Smooth muscle cell of the brain vasculature (primary cell): ENCODE measurements at regions not wholly inside any gene's neighbourhood (a gene's known extent, or its start where the extent isn't known, plus 50 kb on each side); places are given as distances from the start of the nearest gene placed in this dataset.
"Not testable (repeated sequence)": the region's sequence is repeated elsewhere in the genome, so short reads cannot be mapped to it uniquely, and the experiment has no call there.

ENCODE experiments used
- DNase-seq: peaks from one replicate; pipeline ENCODE4 v3.0.0-alpha.2; 2012; ENCODE audit warnings: low read depth, low spot score

GRCh38 chr12:73187765-73188164, 915.6 kb downstream of the TRHDE start:
- DNase-seq = no peak

GRCh38 chr12:73210548-73211204, 938.5 kb downstream of the TRHDE start:
- no peak for DNase-seq

DNA sequence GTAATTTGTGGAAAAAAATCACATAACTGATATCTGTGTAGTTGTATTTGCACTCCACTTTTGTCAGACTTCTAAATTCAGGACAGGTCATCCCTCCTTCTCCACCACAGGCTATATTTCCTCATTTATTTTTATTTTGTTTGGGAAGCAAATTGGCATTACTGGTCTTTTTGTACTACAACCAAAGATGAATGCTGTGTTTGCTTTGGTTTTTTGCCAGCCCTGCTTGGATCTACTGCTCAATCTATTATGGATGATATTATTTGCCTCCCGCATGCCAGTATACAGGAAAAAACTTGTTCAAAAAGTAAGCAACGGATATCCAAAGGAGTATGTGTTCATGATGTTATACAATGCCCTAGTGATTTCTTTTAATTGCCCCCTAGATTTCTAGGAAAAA, 948.8 kb downstream of the TRHDE start:
- DNase-seq = no peak

- DNase-seq = no peak
Observed at GRCh38 chr12:73221398-73221797, 949.2 kb downstream of the TRHDE start.

- DNase-seq = no peak
Observed at GRCh38 chr12:73221836-73222235, 949.7 kb downstream of the TRHDE start.

DNA sequence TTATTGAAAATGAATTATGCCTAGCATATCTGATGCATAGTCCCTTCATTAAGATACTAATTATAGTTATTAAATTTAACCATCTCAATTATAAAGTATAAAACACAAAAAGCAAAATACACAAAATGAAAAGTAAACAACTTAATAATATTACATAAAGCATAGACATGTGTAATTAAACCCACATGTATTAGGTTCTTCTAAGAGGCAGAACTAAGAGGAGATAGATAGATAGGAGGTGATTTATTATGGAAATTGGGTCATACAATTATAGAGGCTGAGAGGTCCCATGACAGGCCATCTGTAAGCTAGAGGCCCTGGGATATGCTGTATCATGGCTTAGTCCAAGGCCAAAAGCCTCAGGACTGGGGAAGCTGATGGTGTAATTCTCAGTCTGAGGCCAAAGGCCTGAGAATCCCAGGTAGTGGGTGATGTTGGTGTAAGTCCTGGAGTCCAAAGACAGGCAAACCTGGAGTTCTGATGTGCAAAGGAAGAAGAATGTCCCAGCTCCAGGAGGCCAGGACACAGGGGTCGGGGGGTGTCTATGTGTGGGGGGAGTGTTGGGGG, 953.3 kb downstream of the TRHDE start:
- no peak for DNase-seq

GRCh38 chr12:73225941-73226340, 953.8 kb downstream of the TRHDE start:
- DNase-seq = no peak

GRCh38 chr12:73226593-73226992, 954.4 kb downstream of the TRHDE start:
- DNase-seq = no peak

DNA sequence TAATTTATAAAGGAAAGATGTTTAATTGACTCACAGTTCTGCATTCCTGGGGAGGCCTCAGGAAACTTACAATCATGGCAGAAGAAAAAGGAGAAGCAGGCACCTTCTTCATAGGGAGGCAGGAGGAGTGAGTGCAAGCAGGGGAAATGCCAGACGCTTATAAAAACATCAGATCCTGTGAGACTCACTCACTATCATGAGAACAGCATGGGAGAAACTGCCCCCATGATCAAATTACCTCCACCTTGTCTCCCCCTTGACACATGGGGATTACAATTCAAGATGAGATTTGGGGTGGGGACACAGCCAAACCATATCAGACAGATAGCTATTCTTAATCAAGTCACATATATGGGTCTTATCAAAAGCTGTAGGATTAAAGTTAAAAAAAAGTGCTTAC, 956.7 kb downstream of the TRHDE start:
- DNase-seq = not testable (repeated sequence)

DNA sequence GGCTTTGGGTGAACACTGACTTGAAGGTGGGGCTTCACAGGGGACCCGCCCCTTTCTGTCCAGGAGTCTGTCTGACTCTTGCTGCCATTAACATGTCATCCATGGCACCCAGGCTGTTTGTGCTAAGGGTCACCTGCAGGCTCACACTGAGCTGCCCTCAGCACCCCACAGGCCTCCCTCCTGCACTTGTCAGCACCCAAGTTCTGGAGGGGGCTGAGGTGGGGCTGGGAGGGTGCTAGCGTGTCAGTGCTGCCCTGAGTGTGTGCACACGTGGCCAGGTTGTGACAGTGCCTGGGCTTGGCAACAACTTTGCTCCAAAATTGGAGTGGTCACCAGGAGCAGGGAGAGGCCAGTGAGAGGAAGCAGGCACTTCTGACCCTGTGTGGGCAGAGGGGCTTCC, 963.2 kb downstream of the TRHDE start:
- no peak for DNase-seq

DNA sequence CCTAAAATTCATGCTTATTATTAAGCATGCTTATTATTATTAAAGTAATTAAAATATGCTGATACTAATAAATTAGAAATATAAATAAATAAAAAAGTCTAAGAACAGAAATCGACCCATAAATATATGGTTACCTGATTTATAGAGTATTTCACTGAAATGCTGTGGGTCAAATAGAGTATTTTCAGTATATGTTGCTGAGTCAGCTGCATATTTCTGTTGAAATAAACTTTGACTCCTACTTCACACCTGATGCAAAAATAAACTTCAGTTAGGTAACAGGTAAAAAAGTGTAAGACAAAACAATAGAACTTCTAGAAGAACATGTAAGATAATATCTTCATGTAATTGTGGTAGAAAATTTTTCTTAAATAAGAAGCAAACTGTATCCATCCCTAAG, 967.9 kb downstream of the TRHDE start:
- no peak for DNase-seq

DNA sequence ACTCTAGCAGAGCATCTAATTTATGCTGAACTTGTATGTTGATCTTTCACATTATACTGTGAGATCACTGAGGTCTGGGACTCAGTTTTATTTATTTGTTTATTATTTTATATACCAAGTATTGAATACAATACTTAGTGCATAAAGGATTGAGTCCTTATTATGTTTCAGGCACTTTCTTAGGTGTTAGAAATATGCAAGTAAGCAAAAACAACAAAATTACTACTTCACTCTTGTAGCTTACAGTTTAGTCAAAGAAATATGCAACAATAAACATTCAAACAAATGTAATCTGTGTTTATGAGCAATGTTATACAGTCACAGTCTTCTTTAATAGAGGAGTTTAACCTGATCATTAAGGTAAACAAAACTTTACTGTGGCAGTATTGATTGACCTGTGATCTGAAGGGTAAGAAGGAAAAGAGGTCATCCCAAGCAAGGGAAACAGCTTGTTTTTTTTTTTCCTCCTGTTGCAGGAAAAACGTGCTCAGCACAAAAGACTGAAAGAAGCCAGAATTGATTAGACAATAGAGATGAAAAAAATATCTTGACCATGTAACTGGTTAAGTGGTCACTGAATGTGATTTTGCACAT, 990.7 kb downstream of the TRHDE start:
- no peak for DNase-seq

DNA sequence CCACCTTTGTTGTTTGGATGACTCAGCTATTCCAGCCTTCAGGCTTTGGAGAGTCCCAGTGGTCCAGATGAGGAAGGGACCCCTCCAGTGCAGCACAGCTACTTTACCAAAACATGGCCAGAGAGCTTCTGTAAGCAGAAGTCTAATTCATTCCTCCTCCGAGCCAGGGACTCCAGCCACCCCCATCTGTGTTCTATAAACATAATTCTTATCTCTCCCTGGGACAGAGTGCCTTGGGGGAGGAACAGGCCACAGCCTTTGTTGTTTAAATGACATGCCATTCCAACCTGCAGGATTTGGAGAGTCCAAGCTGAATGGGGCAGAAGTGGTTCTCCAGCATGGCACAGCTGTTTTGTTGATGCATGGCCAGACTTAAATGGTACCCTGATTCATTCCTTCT, 994.0 kb downstream of the TRHDE start:
- no peak for DNase-seq

GRCh38 chr12:73274976-73275375, 1002.8 kb downstream of the TRHDE start:
- no peak for DNase-seq

GRCh38 chr12:73277971-73278370, 1005.8 kb downstream of the TRHDE start:
- DNase-seq = no peak

DNA sequence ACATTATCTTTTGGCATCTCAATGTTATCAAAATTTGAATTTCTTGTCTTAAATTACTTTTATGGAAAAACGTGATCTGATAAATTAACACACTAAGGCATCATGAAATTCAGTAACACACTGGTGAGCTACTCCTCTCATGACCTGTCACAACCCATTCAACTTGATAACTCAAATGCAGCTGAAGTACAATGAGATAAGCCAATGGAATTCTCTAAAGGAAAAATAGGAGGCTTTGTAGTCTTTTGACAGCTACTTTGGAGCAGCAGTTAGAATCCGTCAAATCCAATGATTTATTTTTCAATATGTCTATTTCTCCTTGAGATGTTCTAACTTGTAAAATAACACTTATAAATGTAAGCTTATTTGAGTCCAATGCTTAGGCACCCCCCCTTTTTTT, 1029.4 kb downstream of the TRHDE start:
- no peak for DNase-seq

DNA sequence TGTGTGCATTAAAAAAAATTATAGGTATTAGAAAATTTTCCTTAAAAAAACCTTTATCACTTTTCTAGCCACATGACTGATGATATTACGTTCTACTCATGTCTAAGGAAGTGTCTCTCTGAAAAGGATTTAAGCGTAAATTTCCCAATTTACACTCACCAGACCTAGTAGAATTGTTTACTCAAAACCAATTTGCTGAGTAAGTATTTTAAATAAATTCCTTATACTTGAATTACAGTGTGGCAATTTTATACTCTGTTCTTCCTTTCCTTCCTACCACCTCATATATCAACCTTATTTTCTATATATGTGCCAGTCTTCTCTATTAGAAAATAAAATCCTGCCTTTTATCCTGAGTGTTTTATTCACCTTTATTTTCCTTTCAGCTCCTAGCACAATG, 1035.1 kb downstream of the TRHDE start:
- DNase-seq = no peak

GRCh38 chr12:73308079-73308478, 1035.9 kb downstream of the TRHDE start:
- DNase-seq = no peak

DNA sequence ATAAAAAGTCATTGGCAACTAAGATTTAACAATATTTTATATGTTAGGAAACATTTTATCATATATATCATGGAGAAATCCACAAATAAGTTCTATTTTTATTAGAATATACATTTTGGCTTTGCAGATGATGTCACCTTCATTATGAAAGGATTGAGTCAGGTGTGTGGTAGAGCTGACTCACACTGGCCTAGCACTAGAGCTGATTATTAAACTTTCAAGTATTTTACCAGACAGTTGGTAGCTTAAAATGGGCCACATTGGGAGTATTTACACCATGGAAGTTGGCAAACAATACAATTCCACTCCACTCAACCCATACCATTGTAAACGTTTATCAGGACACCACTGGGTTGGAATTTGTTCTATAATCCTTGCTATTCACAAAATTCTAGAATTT, 1036.6 kb downstream of the TRHDE start:
- no peak for DNase-seq

- DNase-seq = no peak
Observed at GRCh38 chr12:73321319-73321718, 1049.1 kb downstream of the TRHDE start.

GRCh38 chr12:73321776-73322175, 1049.6 kb downstream of the TRHDE start:
- DNase-seq = no peak

- no peak for DNase-seq
Observed at GRCh38 chr12:73330584-73331351, 1058.6 kb downstream of the TRHDE start.
